ENCODE measurements at regions not wholly inside any gene's neighbourhood (a gene's known extent, or its start where the extent isn't known, plus 50 kb on each side); places are given as distances from the start of the nearest gene placed in this dataset.

- Histone ChIP-seq H3K4me3 (no peak overlapping the region), H4K20me1 (replicated peaks; ENCODE audit: control insufficient read depth, insufficient read depth, low read length) (no peaks in the 10 kb centered on the region), H3K4me2 (ENCODE audit: insufficient read depth, low read length) (no peak overlapping the region), H3K36me3 (ENCODE audit: control insufficient read depth, insufficient read depth, low read length) (no peaks in the 10 kb centered on the region), H3K9me3 (replicated peaks; ENCODE audit: control insufficient read depth, insufficient read depth, low read depth, low read length) (no peaks in the 10 kb centered on the region), H3K27me3 (ENCODE audit: control insufficient read depth in 2 of 2, insufficient read depth in 2 of 2, low read length in 2 of 2) (no peaks in the 10 kb centered on the region), H3K4me1 (replicated peaks in 1 of 2; ENCODE audit: control insufficient read depth in 2 of 2, insufficient read depth in 2 of 2, low read length in 2 of 2) (no peaks in the 10 kb centered on the region), H2AFZ (ENCODE audit: low read depth, low read length) (no peak overlapping the region), H3K27ac (ENCODE audit: extremely low read depth, low read depth, low read length) (no peak overlapping the region), H3K79me2 (ENCODE audit: control insufficient read depth, insufficient read depth, low read length) (no peaks in the 10 kb centered on the region), H3K9me1 (ENCODE audit: control insufficient read depth, insufficient read depth, low read length) (no peaks in the 10 kb centered on the region), H3K9ac (ENCODE audit: insufficient read depth in 1 of 2, low read depth in 2 of 2, low read length in 2 of 2) (no peak overlapping the region)
- FAIRE-seq (no peak), DNase-seq (ENCODE audit: extremely low read depth in 1 of 4, low spot score in 3 of 4) (no peak), ATAC-seq (no peak)
- BruUV-seq (replicated peaks), result no TSS peak
- in situ Hi-C loops (cut with MboI), result no loop called here
- ChIA-PET CTCF (ENCODE audit: low intra/inter-chr PET ratio) (no interaction called here), POLR2A (interaction anchor here (0.6 to 0.8 kb wide), 2 partner anchors 23 to 67 kb away, joined by 3 read pairs; no protein-coding TSS in a partner anchor)
- intact Hi-C loops (cut with micrococcal nuclease), result no loop called here
- TF ChIP-seq SIN3A (IDR thresholded peaks at IDR 0.05; ENCODE audit: borderline replicate concordance in 2 of 2, control insufficient read depth in 1 of 2, low read depth in 2 of 2, low read length in 2 of 2), result no peak
- 1% methylated on average over 5 of the region's 5 CpGs for WGBS (ENCODE audit: insufficient coverage, low coverage, missing lambda C conversion rate)
Measured at GRCh38 chr10:44757551-44758205, 153.5 kb upstream of the TMEM72 start.

GRCh38 chr10:44759122-44759521 is 152.0 kb upstream of the TMEM72 start:
- ChIA-PET CTCF (ENCODE audit: low intra/inter-chr PET ratio) (no interaction called here), POLR2A (interaction anchor here (0.7 kb wide), 1 partner anchor 401 kb away, joined by 3 read pairs; no protein-coding TSS in a partner anchor)
- no peaks in the 10 kb centered on the region for H4K20me1 ChIP-seq (replicated peaks; ENCODE audit: control insufficient read depth, insufficient read depth, low read length)
- in situ Hi-C loops (cut with MboI), result no loop called here
- H3K4me1 ChIP-seq (replicated peaks in 1 of 2; ENCODE audit: control insufficient read depth in 2 of 2, insufficient read depth in 2 of 2, low read length in 2 of 2), result no peaks in the 10 kb centered on the region
- no peaks in the 10 kb centered on the region for H3K36me3 ChIP-seq (ENCODE audit: control insufficient read depth, insufficient read depth, low read length)
- H3K9ac ChIP-seq (ENCODE audit: insufficient read depth in 1 of 2, low read depth in 2 of 2, low read length in 2 of 2), result no peak overlapping the region
- WGBS (ENCODE audit: insufficient coverage, low coverage, missing lambda C conversion rate), result 2% methylated on average over 5 of the region's 5 CpGs
- no peaks in the 10 kb centered on the region for H3K9me1 ChIP-seq (ENCODE audit: control insufficient read depth, insufficient read depth, low read length)
- DNase-seq (ENCODE audit: extremely low read depth in 1 of 4, low spot score in 3 of 4) (no peak), ATAC-seq (no peak), FAIRE-seq (no peak)
- H2AFZ ChIP-seq (ENCODE audit: low read depth, low read length), result no peak overlapping the region
- no TSS peak for BruUV-seq (replicated peaks)
- no peak overlapping the region for H3K4me2 ChIP-seq (ENCODE audit: insufficient read depth, low read length)
- intact Hi-C loops (cut with micrococcal nuclease), result no loop called here
- H3K27me3 ChIP-seq (ENCODE audit: control insufficient read depth in 2 of 2, insufficient read depth in 2 of 2, low read length in 2 of 2), result no peaks in the 10 kb centered on the region
- no peaks in the 10 kb centered on the region for H3K9me3 ChIP-seq (replicated peaks; ENCODE audit: control insufficient read depth, insufficient read depth, low read depth, low read length)
- no peak overlapping the region for H3K27ac ChIP-seq (ENCODE audit: extremely low read depth, low read depth, low read length)
- H3K79me2 ChIP-seq (ENCODE audit: control insufficient read depth, insufficient read depth, low read length), result no peaks in the 10 kb centered on the region
- no peak overlapping the region for H3K4me3 ChIP-seq
- TF ChIP-seq E2F1 (CRISPR knock-in tag; IDR thresholded peaks at IDR 0.05) (no peak), TOE1 (IDR thresholded peaks at IDR 0.05; ENCODE audit: borderline replicate concordance) (no peak), TOE1 (CRISPR knock-in tag; IDR thresholded peaks at IDR 0.05; ENCODE audit: borderline replicate concordance, low read depth) (no peak), POLR2G (IDR thresholded peaks at IDR 0.05; ENCODE audit: low read depth, low read length) (no peak), ATF6 (CRISPR knock-in tag; IDR thresholded peaks at IDR 0.05) (no peak), CHD2 (IDR thresholded peaks at IDR 0.05; ENCODE audit: low read depth, low read length) (no peak), NONO (IDR thresholded peaks at IDR 0.05; ENCODE audit: low read depth in 2 of 2, low read length in 1 of 2) (no peak), RHOXF2B (CRISPR knock-in tag; conservative IDR thresholded peaks at IDR 0.05) (no peak), ZNF165 (CRISPR knock-in tag; IDR thresholded peaks at IDR 0.05; ENCODE audit: borderline replicate concordance) (no peak), ZNF140 (CRISPR knock-in tag; IDR thresholded peaks at IDR 0.05) (no peak)

All from K562 (cell line).